ENCODE measurements at regions not wholly inside any gene's neighbourhood (a gene's known extent, or its start where the extent isn't known, plus 50 kb on each side); places are given as distances from the start of the nearest gene placed in this dataset.
"Not testable (repeated sequence)": the region's sequence is repeated elsewhere in the genome, so short reads cannot be mapped to it uniquely, and the experiment has no call there.

- not testable (repeated sequence) for TF ChIP-seq EZH2 (IDR thresholded peaks at IDR 0.05); POLR2AphosphoS5 (IDR thresholded peaks at IDR 0.05; ENCODE audit: borderline replicate concordance, low read depth, low read length); FOXP2 (optimal IDR thresholded peaks at IDR 0.05; ENCODE audit: control extremely low read depth, extremely low read length, insufficient read depth)
Measured at GRCh38 chr12:116666829-116667228, 71.0 kb downstream of the SPRING1 start.

All from SK-N-MC (cell line).